ENCODE measurements at regions not wholly inside any gene's neighbourhood (a gene's known extent, or its start where the extent isn't known, plus 50 kb on each side); places are given as distances from the start of the nearest gene placed in this dataset.

- Histone ChIP-seq H3K14ac (ENCODE audit: insufficient read depth, low read length) (no peak overlapping the region), H3K27me3 (ENCODE audit: insufficient read depth, low read length) (no peaks in the 10 kb centered on the region), H2AFZ (ENCODE audit: low read length) (no peak overlapping the region), H2BK15ac (ENCODE audit: low read depth, low read length) (no peak overlapping the region), H3K18ac (ENCODE audit: insufficient read length, low read depth, low read length) (no peak overlapping the region), H3K79me2 (ENCODE audit: insufficient read depth, low read length) (no peaks in the 10 kb centered on the region), H4K5ac (ENCODE audit: insufficient read length, low read depth, low read length) (no peak overlapping the region), H2BK20ac (ENCODE audit: low read depth, low read length, poor library complexity, severe bottlenecking) (no peak overlapping the region), H3T11ph (ENCODE audit: low read length) (no peak overlapping the region), H4K20me1 (ENCODE audit: control insufficient read depth, insufficient read depth, insufficient read length) (no peaks in the 10 kb centered on the region), H4K91ac (ENCODE audit: insufficient read length, low read depth, low read length) (no peak overlapping the region), H3K79me1 (ENCODE audit: insufficient read depth, low read depth, low read length, poor library complexity, severe bottlenecking) (no peaks in the 10 kb centered on the region), H3K4me1 (ENCODE audit: insufficient read depth, low read length) (no peaks in the 10 kb centered on the region), H4K8ac (replicated peaks; ENCODE audit: insufficient read length, low read depth, low read length) (no peak overlapping the region), H2AK5ac (ENCODE audit: insufficient read length, low read length) (no peak overlapping the region), H2BK5ac (ENCODE audit: insufficient read length, low read length) (no peak overlapping the region), H3K27ac (ENCODE audit: insufficient read length, low read depth, low read length) (no peak overlapping the region), H3K23me2 (ENCODE audit: insufficient read length, low read depth, low read length, poor library complexity, severe bottlenecking) (no peaks in the 10 kb centered on the region), H3K4me2 (ENCODE audit: insufficient read depth, insufficient read length, low read length) (no peak overlapping the region), H3K9ac (ENCODE audit: extremely low read depth, insufficient read length, low read length) (no peak overlapping the region), H3K4ac (ENCODE audit: low read depth, low read length) (no peak overlapping the region), H2BK120ac (ENCODE audit: low read depth, low read length, poor library complexity, severe bottlenecking) (no peak overlapping the region), H2BK12ac (ENCODE audit: insufficient read length, low read depth, low read length) (no peak overlapping the region), H3K56ac (ENCODE audit: insufficient read length, low read depth, low read length) (no peak overlapping the region), H3K9me3 (ENCODE audit: control insufficient read depth, low read depth, low read length) (no peaks in the 10 kb centered on the region), H3K23ac (ENCODE audit: insufficient read length, low read depth, low read length) (no peak overlapping the region)
- no peak for DNase-seq
- H3K4me1 Mint-ChIP-seq: peaks cover 4% of the 10 kb centered on the region in 2 experiments; a peak in 3 of 4 replicates
- H3K4me3 Mint-ChIP-seq: no peak overlapping the region
- H3K36me3 Mint-ChIP-seq (ENCODE audit: insufficient read depth in 1 of 3, low read depth in 3 of 3): no peaks in the 10 kb centered on the region
- H3K27me3 Mint-ChIP-seq (ENCODE audit: low read depth): peaks cover 4% of the 10 kb centered on the region; the same call in 1 of the 2 replicates
- H3K27ac Mint-ChIP-seq: no peak overlapping the region
- no CpG with 5 or more reads among the region's 2 CpGs for WGBS (ENCODE audit: extremely low coverage, insufficient read length, low lambda C conversion rate)
- TF ChIP-seq CTCF (conservative IDR thresholded peaks at IDR 0.05): no peak
- H3K9me3 Mint-ChIP-seq: no peaks in the 10 kb centered on the region
Observed at GRCh38 chr7:96831446-96831845, 121.8 kb upstream of the SEM1 start.
